NOMO-1 treated with DMSO at 0.1 percent for 48 hours (cell line): ENCODE measurements at regions not wholly inside any gene's neighbourhood (a gene's known extent, or its start where the extent isn't known, plus 50 kb on each side); places are given as distances from the start of the nearest gene placed in this dataset.

Experiments
- DNase-seq: peaks from one replicate; lab custom pipeline; 2025; ENCODE audit not compliant: unreplicated experiment; lab: John Stamatoyannopoulos, UW

GRCh38 chr3:28726840-28727239 lies 378.2 kb upstream of the AZI2 start:
- peak; percentile 6 for DNase-seq

- DNase-seq, result no peak
These were observed 378.7 kb upstream of the AZI2 start for GRCh38 chr3:28727307-28727706.

- DNase-seq, result no peak
These were observed 389.8 kb upstream of the AZI2 start for GRCh38 chr3:28738425-28738824.

- DNase-seq, result no peak
These were observed 391.0 kb upstream of the AZI2 start for GRCh38 chr3:28739647-28740046.

- no peak for DNase-seq
These were observed 394.6 kb upstream of the AZI2 start for GRCh38 chr3:28743271-28743670.

GRCh38 chr3:28743831-28744230 lies 395.2 kb upstream of the AZI2 start:
- no peak for DNase-seq

- no peak for DNase-seq
These were observed 396.8 kb upstream of the AZI2 start for GRCh38 chr3:28745436-28745835.

GRCh38 chr3:28745916-28746617 lies 397.4 kb upstream of the AZI2 start:
- no peak for DNase-seq

GRCh38 chr3:28746990-28747389 lies 398.4 kb upstream of the AZI2 start:
- no peak for DNase-seq

- no peak for DNase-seq
These were observed 403.2 kb upstream of the AZI2 start for GRCh38 chr3:28751864-28752263.

GRCh38 chr3:28752290-28752689 lies 403.7 kb upstream of the AZI2 start:
- DNase-seq, result no peak

GRCh38 chr3:28756056-28756455 lies 407.4 kb upstream of the AZI2 start:
- no peak for DNase-seq

GRCh38 chr3:28758115-28758514 lies 409.5 kb upstream of the AZI2 start:
- no peak for DNase-seq

- DNase-seq, result no peak
These were observed 412.8 kb upstream of the AZI2 start for GRCh38 chr3:28761375-28761774.

- DNase-seq, result no peak
These were observed 416.6 kb upstream of the AZI2 start for GRCh38 chr3:28765194-28765593.

- DNase-seq, result no peak
These were observed 419.8 kb upstream of the AZI2 start for GRCh38 chr3:28768439-28768838.

- DNase-seq, result no peak
These were observed 429.3 kb upstream of the AZI2 start for GRCh38 chr3:28777806-28778475.

GRCh38 chr3:28780480-28780879 lies 431.9 kb upstream of the AZI2 start:
- DNase-seq, result no peak

- no peak for DNase-seq
These were observed 432.4 kb upstream of the AZI2 start for GRCh38 chr3:28781053-28781452.

GRCh38 chr3:28786446-28786845 lies 437.8 kb upstream of the AZI2 start:
- no peak for DNase-seq

GRCh38 chr3:28788571-28788970 lies 439.9 kb upstream of the AZI2 start:
- DNase-seq, result no peak

GRCh38 chr3:28791713-28792255 lies 443.2 kb upstream of the AZI2 start:
- no peak for DNase-seq

GRCh38 chr3:28792604-28793003 lies 444.0 kb upstream of the AZI2 start:
- no peak for DNase-seq
